ENCODE measurements at regions not wholly inside any gene's neighbourhood (a gene's known extent, or its start where the extent isn't known, plus 50 kb on each side); places are given as distances from the start of the nearest gene placed in this dataset.
"Not testable (repeated sequence)": the region's sequence is repeated elsewhere in the genome, so short reads cannot be mapped to it uniquely, and the experiment has no call there.

- not testable (repeated sequence) for DNase-seq (ENCODE audit: low read depth in 2 of 2)
Measured at GRCh38 chr10:47711428-47711827, 52.0 kb downstream of the SYT15B start.

DNA sequence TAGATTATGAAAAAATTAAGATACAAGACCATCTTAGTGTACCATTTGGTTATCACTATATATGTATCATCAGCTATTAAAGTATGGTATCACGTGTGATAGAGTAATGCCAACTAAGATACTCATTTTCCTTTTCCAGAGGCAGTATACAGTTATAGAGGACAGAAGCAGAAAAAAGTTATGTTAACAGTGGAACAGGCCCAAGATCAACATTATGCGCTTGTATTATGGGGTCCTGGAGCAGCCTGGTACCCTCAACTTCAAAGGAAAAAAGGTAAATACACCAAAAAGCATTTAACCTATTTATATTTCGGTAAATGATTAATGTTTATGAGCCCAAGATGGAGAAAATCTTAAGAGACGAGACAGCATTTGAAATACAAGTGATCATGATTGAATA lies 52.9 kb downstream of the SYT15B start:
- not testable (repeated sequence) for DNase-seq (ENCODE audit: low read depth in 2 of 2)

- peak; percentile 42 to 64 for DNase-seq (ENCODE audit: low read depth in 2 of 2)
Measured at GRCh38 chr10:47705698-47706414, 57.5 kb downstream of the SYT15B start.

GRCh38 chr10:47701285-47701684 lies 62.1 kb downstream of the SYT15B start:
- DNase-seq (ENCODE audit: low read depth in 2 of 2): not testable (repeated sequence)

- DNase-seq (ENCODE audit: low read depth in 2 of 2): not testable (repeated sequence)
Measured at GRCh38 chr10:47699854-47700253, 63.5 kb downstream of the SYT15B start.

DNA sequence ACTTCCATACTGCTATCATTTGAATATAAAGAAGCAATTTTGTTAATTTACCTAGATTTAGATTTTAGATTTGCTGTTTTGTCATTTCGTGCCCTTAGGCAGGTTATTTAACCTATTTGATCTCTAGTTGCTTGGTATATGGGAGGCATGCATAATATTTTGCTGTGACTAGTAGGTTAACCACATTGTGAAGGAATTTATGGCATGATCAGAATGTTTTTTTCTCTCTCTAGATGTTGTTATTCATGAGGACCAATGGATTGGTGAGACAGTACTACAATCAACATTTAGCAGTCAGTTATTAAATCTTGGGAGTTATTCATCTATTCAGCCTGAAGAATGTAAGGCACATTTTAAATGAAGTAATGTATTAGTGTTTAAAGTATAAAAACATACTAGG lies 67.2 kb downstream of the SYT15B start:
- not testable (repeated sequence) for DNase-seq (ENCODE audit: low read depth in 2 of 2)

DNA sequence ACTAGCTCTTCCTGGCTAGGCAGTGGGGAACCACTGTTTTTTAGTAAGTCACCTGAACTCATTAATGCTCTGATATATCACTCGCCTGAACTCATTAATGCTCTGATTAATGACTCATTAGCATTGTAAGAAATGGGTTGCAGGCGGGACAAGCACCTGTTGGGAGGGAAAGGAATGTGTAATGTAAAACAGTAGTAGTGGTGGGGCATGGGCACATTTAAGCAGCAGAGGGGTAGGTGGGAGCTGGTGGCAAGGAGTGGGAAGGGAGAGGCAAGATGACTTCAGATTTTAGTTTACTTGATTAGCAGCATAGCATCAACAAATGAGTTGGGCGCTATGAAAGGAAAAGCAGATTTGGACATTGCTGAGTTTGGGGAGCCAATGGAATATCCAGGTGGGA lies 68.2 kb downstream of the SYT15B start:
- not testable (repeated sequence) for DNase-seq (ENCODE audit: low read depth in 2 of 2)

- DNase-seq (ENCODE audit: low read depth in 2 of 2): not testable (repeated sequence)
Measured at GRCh38 chr10:47690304-47690703, 73.1 kb downstream of the SYT15B start.

- not testable (repeated sequence) for DNase-seq (ENCODE audit: low read depth in 2 of 2)
Measured at GRCh38 chr10:47683826-47684475, 79.4 kb downstream of the SYT15B start.

DNA sequence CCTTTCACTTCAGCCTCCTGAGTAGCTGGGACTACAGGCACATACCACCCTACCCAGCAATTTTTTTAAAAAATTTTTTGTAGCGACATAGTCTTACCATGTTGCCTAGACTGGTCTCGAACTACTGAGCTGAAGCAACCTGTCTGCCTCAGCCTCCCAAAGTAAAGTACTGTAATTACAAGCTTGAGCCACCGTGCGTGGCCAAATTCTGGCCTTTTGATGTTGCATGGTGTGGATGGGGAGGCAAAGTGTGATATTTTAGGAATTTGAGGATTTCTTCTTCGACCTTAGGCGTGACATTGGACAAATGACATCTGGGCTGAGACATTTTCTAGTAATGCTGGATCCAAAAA lies 81.8 kb downstream of the SYT15B start:
- DNase-seq (ENCODE audit: low read depth in 2 of 2): not testable (repeated sequence)

- not testable (repeated sequence) for DNase-seq (ENCODE audit: low read depth in 2 of 2)
Measured at GRCh38 chr10:47680848-47681637, 82.3 kb downstream of the SYT15B start.

GRCh38 chr10:47676102-47676501 lies 87.3 kb downstream of the SYT15B start:
- DNase-seq (ENCODE audit: low read depth in 2 of 2): not testable (repeated sequence)

DNA sequence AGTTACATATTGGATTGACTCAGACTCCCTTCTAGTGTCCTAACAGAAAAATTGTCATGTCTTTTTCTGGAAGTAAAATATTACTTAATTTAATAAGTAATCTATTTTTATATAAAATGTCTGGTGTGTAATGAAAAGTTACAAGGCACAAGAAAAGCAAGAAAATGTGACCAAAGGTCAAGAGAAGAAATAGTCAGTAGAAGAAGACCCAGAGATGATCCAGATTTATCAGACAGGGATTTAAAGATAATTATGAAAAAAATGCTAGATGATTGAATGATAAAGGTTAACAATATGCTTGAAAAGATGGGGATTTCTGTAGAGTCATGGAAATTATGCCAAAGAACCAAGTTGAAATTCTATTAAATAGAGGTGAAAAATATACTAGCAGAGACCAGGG lies 87.8 kb downstream of the SYT15B start:
- DNase-seq (ENCODE audit: low read depth in 2 of 2): not testable (repeated sequence)

DNA sequence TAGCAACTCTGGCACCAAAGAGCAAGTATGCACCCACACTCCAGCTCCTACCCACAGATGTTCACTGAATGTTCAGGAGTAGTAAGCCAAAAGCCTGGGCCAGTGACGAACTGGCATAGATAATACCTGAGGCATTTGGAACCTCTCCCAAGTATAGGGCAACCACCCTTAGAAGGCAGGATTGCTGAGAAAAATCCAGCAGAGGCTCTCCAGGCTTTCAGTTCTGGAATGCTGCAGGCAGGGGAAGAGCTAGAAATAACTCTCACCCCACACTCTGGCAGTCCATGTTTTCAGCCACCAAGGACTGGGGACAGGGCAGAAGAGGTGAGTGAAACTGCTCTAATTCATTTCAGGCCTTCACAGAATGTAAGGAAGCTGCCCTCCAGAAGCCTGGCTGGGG lies 90.3 kb downstream of the SYT15B start:
- DNase-seq (ENCODE audit: low read depth in 2 of 2): not testable (repeated sequence)

DNA sequence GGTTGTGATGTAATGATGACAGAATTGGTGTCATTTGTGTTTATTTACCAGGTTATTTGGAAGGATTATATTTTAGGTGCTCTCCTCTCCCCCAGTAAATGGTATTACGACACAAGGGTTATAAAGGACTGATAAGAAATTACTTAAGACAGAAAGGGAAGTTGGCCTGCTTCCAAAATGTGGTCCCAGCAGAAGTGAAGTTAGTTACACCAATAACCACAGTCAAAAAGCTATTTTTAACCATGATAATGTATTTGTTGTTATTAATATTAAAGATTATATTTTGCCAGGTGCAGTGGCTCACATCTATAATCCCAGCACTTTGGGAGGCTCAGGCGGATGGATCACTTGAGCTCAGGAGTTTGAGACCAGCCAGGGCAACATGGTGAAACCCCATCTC lies 92.5 kb downstream of the SYT15B start:
- not testable (repeated sequence) for DNase-seq (ENCODE audit: low read depth in 2 of 2)

DNA sequence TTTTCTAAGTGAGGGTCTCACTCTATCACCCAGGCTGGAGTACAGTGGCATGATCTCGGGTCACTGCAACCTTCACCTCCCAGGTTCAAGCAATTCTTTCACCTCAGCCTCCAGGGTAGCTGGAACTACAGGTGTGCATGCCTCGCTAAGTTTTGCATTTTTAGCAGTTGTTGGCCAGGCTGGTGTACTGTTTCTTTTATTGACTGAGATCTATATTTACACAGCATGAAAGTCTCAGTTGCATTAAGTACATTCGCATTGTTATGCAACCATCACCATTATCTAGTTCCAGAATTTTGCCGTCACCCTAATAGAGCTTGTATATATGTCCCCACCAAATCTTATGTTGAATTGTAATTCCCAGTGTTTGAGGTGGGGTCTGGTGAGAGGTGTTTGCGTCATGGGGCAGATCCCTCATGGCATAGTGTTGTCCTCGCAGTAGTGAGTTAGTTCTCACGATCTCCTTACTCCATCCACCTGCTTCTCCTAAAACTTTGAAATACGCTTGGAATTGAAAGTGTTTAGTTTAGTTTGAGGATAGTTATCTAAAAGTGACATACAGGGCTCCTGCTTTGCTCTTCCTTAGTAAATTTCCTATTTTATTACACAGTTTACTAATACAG lies 101.3 kb downstream of the SYT15B start:
- DNase-seq (ENCODE audit: low read depth in 2 of 2): not testable (repeated sequence)

GRCh38 chr10:47656732-47657131 lies 106.7 kb downstream of the SYT15B start:
- not testable (repeated sequence) for DNase-seq (ENCODE audit: low read depth in 2 of 2)

DNA sequence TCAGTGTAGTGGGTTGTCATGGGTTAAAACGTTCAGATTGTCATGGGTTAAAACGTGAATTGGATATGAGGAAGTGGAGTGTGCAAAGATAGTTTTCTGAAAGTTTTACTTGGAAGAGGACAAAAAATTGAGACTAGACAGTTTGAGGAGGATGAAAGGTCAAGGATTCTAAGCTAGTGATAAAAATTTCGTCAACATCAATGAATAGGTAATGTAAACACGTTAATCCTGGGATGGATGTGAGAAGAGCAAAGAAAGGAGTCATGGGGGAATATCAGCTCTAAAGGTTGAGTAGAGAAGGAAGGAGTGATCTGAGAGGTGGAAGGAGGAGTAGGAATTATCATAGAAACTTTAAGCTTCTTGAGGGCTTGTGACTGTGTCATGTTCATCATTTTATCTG lies 109.2 kb downstream of the SYT15B start:
- DNase-seq (ENCODE audit: low read depth in 2 of 2): not testable (repeated sequence)

- not testable (repeated sequence) for DNase-seq (ENCODE audit: low read depth in 2 of 2)
Measured at GRCh38 chr10:47648594-47648993, 114.8 kb downstream of the SYT15B start.

DNA sequence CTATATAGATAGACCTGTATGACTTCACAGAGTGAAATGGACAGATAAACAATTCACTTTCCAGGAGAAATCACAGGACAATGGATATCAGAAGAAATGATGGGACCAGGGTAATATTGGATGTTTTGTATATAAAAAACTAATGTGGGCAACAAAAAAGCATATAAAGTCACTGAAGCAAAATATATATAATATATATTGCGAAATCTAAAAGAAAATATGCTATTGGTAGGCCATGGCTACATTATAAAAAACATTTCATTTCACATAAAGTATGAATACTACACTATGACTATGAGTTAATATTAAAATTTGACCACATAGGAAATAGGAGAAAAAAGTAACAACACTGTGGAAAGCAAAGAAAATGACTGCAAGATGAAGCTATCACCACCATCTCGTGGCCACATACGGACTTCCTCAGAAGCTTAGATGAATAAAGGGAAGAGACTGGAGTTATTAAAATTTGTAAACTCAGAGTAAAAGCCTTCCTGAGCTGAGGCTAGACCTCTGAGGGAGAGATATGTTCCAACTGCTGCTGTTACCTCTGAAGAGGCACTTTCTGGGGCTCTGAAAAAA lies 115.8 kb downstream of the SYT15B start:
- DNase-seq (ENCODE audit: low read depth in 2 of 2): not testable (repeated sequence)

DNA sequence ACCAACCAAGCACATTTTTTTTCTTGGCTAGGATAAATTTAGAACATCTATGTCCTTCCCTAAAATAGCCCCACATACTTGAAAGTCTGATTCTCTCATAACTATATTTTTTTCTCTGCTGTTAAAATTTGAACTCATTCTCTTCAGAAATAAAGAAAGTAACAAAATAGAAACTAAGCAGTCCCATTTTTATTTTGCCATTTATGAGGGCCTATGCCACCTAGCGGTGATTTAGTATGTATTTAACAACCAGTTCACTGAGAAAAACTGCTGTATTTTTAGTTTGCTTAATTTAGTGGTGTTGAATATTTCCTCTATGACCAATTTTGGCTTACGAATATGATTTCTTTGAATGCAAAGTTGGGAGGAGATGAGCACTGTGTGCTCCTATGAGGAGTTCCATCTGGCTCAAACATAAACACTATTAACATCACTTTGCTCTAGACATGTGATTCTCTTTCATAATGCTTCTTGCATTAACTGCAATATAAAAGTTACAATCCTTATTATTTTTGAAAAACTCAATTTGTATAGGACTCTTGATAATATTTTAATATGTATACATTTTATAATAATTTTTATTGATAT lies 116.6 kb downstream of the SYT15B start:
- DNase-seq (ENCODE audit: low read depth in 2 of 2): peak in 1 of 2 donors; percentile 18

All from stimulated activated CD4-positive, alpha-beta T cell treated with anti-CD3 and anti-CD28 coated beads, Interleukin-4, amount 100 ng/mL, for 48 hours (primary cell).